GM18507 (cell line): ENCODE measurements at regions not wholly inside any gene's neighbourhood (a gene's known extent, or its start where the extent isn't known, plus 50 kb on each side); places are given as distances from the start of the nearest gene placed in this dataset.
"Not testable (repeated sequence)": the region's sequence is repeated elsewhere in the genome, so short reads cannot be mapped to it uniquely, and the experiment has no call there.

Experiments used
- DNase-seq: peaks from one replicate; pipeline ENCODE4 v3.0.0; 2011; ENCODE audit warnings: low read depth; ENCODE audit not compliant: insufficient read length; ENCODE audit errors: extremely low spot score
- FAIRE-seq: peaks from 2 replicates; lab custom pipeline; 2011; peaks lifted over from hg19 to GRCh38; lab: Jason Lieb, UNC

GRCh38 chr6:155829646-155830045, 374.0 kb upstream of the NOX3 start:
- FAIRE-seq: no peak
- no peak for DNase-seq

- FAIRE-seq (no peak), DNase-seq (no peak)
These were observed 373.4 kb upstream of the NOX3 start for GRCh38 chr6:155828989-155829388.

- DNase-seq: no peak
- no peak for FAIRE-seq
These were observed 363.1 kb upstream of the NOX3 start for GRCh38 chr6:155818698-155819097.

- FAIRE-seq (no peak), DNase-seq (no peak)
These were observed 357.9 kb upstream of the NOX3 start for GRCh38 chr6:155813548-155813947.

- no peak for FAIRE-seq
These were observed 351.6 kb upstream of the NOX3 start for GRCh38 chr6:155807243-155807642.

GRCh38 chr6:155801046-155801445, 345.4 kb upstream of the NOX3 start:
- no peak for FAIRE-seq
- DNase-seq: no peak

More at GRCh38 chr6:155807243-155807642, 351.6 kb upstream of the NOX3 start:
- DNase-seq: no peak

GRCh38 chr6:155798876-155799275, 343.2 kb upstream of the NOX3 start:
- FAIRE-seq: not testable (repeated sequence)

GRCh38 chr6:155795173-155795796, 339.6 kb upstream of the NOX3 start:
- FAIRE-seq (no peak), DNase-seq (no peak)

More at GRCh38 chr6:155798876-155799275, 343.2 kb upstream of the NOX3 start:
- DNase-seq: not testable (repeated sequence)

- DNase-seq (no peak), FAIRE-seq (no peak)
These were observed 336.3 kb upstream of the NOX3 start for GRCh38 chr6:155791891-155792290.

- DNase-seq: no peak
- FAIRE-seq: no peak
These were observed 335.5 kb upstream of the NOX3 start for GRCh38 chr6:155791186-155791585.

- FAIRE-seq: no peak
These were observed 331.5 kb upstream of the NOX3 start for GRCh38 chr6:155787168-155787567.

GRCh38 chr6:155786528-155786927, 330.9 kb upstream of the NOX3 start:
- FAIRE-seq: no peak
- DNase-seq: no peak

More at GRCh38 chr6:155787168-155787567, 331.5 kb upstream of the NOX3 start:
- no peak for DNase-seq

- DNase-seq (no peak), FAIRE-seq (no peak)
These were observed 327.3 kb upstream of the NOX3 start for GRCh38 chr6:155782739-155783459.

GRCh38 chr6:155782320-155782731, 326.7 kb upstream of the NOX3 start:
- DNase-seq: no peak
- no peak for FAIRE-seq

- DNase-seq: no peak
- no peak for FAIRE-seq
These were observed 323.8 kb upstream of the NOX3 start for GRCh38 chr6:155779456-155779855.

- DNase-seq (no peak), FAIRE-seq (no peak)
These were observed 322.7 kb upstream of the NOX3 start for GRCh38 chr6:155778336-155778735.

- FAIRE-seq (no peak), DNase-seq (no peak)
These were observed 316.2 kb upstream of the NOX3 start for GRCh38 chr6:155771822-155772221.

- FAIRE-seq (no peak), DNase-seq (no peak)
These were observed 315.2 kb upstream of the NOX3 start for GRCh38 chr6:155770856-155771255.

- FAIRE-seq (no peak), DNase-seq (no peak)
These were observed 314.7 kb upstream of the NOX3 start for GRCh38 chr6:155770313-155770712.

GRCh38 chr6:155765275-155766194, 309.9 kb upstream of the NOX3 start:
- DNase-seq (no peak), FAIRE-seq (no peak)
